Activated CD4-positive, CD25-positive, alpha-beta regulatory T cell treated with anti-CD3 and anti-CD28 coated beads, Interleukin-2, amount 50 U/mL, for 24 hours (primary cell): ENCODE measurements at regions not wholly inside any gene's neighbourhood (a gene's known extent, or its start where the extent isn't known, plus 50 kb on each side); places are given as distances from the start of the nearest gene placed in this dataset.

ENCODE experiments used
- ATAC-seq, 2 donors: fragments of 150-1000 bp; cut with Tn5 transposase; one replicate each; pipeline ENCODE4 v1.10.0; 2021; ENCODE audit warnings: mild to moderate bottlenecking in 1 of 2, moderate library complexity in 1 of 2

DNA sequence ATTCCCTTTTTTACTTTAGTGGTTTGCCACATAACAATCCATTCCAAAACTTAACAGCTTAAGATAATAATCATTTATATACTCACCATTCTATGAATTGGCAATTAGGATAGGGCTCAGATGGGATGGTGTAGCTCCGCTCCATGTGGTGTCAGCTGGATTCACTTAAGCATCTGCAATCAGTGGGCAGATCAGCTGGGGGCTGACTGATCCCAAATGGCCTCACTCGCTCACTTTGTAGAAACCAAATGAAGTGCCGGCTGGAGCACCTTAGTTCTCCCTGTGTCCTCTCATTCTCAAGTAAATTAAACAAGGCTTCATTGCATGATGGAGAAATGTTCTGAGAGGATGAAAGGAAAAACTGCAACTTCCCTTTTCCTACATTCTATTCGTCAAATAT is 161.4 kb downstream of the WT1 start:
- no peak for ATAC-seq

DNA sequence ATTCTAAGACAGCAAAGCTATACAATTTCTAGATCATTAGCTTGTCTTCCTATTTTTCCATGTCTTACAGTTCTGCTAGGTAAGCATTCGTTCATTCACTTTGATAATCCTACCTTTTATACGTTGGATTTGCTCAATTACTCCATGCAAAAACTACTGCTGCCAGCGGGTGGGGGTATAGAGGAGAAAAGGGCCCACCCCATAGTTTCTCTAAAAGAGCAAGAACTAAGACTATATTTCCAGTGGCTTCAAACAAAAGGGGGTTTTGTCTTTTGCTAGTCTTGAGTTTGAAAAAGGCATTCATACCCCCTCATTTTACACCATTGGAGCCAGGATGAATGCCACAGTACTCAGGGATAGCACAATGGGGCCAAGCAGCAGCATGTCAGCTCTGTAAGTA is 155.7 kb downstream of the WT1 start:
- ATAC-seq = no peak

DNA sequence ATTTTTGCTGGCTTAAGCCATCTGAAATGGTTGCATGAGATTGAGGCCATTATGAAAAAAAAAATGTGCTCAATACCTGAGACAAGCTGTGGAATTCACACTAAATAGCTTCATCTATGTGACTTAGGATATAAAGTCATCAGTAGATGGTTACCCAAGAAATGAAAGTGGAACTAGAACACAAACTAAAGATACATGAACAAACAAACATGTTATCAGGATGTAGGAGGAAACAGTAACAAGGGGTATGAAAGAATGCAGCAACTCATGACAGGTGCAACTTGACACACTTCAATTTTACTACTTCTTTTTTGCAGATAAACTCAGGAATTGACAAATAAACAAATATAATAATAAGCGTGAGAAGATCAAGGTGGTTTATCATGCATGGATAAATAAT is 155.0 kb downstream of the WT1 start:
- no peak for ATAC-seq

DNA sequence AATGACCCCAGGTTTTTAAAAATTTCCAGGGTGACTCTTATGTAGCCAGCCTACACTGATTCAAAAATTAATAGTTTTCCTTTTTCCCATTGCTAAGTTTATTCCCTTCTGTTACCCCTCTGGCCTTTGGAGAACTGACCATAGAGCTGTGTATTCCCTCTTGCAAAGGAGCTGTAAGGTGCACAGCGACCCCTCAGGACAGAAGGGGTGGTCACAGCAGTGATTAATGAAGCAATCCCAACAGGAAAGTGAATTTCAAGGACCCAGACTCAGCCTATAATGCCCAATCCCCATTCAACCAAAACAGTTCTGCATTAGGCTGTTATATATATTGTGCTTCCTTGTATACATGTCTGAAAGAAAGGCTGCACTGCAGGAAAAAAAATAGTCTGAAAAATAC is 147.1 kb downstream of the WT1 start:
- no peak for ATAC-seq

DNA sequence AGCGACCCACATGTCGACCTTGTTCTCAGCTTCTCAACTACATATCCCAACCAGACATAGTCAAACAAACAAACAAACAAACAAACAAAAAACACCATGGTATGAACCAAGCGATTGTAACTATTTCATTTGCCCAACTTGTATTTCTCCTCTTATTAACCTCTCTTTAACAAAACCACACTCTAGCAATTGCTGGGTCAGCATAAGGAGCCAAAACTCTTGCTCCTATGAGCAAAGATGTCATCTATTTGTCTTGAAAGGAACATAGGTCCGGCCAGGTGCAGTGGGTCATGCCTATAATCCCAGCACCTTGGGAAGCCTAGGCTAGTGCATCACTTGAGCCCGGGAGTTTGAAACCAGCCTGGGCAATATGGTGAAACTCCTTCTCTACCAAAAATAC is 145.6 kb downstream of the WT1 start:
- ATAC-seq = no peak

DNA sequence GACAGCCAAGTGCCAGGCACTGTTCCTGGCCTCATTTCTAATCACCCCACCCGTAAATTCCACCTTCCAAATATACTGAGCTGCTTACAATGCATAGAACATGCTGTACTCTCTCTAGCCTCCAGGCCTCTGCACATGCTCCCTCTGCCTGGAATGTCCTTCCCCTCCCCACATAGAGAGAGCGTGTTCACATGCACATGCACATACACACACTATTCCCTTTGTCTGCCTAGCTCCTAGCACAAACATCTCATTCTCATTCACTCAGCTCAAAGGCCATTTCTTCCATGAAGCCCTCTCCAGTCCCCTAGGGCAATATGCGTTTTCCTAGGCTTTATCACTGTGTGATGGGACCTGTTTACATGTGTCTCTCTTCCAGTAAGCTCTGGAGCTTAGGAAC is 144.6 kb downstream of the WT1 start:
- ATAC-seq = no peak

DNA sequence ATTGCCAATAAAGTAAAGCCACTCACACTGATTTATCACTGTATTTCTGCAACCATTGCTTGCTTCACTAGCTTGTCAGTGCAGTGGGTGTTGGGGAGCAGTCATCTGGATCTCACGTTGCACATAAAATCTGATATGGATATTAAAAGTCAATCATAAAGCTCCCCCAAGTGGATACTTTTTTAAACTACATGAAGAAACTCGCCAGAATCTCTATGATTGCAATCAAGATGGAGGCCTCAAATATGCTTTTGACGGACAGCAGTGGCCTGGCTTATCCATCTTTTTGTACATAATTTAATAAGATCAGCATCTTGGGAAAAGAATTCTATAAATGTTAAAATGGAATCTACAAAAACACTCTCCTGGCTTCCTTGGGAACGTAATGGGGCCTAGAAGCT is 137.7 kb downstream of the WT1 start:
- no peak for ATAC-seq

DNA sequence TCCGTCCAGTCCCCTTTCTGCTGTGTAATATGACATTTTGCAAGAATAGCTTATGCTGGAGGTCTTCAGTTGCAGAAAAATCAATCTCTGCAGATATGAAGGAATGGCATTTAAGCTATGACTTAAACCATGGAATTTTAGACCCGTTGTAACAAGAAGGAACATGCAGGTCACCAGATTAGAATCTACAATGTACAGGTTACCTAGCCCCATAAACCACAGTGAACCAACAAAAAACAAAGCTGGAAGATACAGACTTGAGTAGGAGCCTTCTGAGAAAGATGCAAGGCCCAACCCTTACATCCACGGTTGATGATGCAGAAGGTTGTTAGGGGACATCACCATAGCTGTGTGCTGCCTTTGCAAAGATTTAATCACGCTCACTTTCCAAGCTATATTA is 132.5 kb downstream of the WT1 start:
- no peak for ATAC-seq

DNA sequence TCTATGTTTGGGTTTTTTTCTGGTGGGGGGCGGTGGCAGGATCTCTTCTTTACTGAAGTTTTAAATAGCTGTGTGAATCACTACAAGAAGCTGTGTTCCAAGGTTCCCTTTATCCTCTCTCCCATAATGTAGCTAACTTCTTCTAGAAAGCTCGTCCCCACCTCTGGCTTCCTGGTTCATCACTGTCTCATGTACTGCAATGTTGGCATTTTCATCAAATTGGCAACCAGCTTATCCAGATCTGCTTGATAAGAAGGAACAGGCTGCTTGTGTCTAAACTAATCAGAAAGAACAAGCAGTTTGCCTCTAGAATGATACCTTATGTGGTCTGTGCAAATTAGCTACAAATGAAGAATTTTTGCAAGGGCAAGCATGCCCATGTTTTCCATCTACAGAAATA is 130.8 kb downstream of the WT1 start:
- no peak for ATAC-seq

DNA sequence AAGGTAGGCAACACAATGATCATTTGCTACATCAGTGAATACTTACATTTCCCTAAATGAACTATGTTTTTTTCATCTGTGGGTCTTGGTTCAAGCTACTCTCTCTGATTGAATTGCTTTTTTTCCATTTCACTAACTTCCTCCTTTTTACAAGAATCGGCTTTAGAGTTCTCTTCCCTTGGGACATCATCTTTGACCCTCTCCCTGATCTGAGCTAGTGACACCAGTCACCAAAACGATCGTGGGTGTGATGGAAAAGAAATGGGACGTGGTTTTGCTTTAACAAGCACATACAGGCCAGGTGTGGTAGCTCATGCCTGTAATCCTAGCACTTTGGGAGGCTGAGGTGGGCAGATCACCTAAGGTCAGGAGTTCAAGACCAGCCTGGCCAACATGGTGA is 129.9 kb downstream of the WT1 start:
- no peak for ATAC-seq

DNA sequence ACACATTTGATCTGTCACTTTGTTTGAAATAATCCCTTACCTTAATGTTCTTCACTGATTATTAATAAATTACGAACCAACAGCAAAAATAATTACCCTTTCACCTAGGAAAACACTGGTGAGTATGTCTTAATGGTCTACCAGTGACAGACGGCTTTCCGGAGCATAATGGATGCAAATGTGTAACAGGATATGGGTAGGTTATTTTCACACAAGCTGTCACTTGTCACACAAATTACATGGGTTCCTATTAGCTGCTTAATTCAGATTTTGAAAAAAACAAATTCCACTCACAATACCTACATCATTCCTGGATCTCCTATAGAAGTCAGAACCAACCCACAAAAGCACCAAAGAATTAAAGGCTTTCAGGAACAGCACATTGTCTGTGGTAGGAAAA is 127.9 kb downstream of the WT1 start:
- ATAC-seq = no peak

DNA sequence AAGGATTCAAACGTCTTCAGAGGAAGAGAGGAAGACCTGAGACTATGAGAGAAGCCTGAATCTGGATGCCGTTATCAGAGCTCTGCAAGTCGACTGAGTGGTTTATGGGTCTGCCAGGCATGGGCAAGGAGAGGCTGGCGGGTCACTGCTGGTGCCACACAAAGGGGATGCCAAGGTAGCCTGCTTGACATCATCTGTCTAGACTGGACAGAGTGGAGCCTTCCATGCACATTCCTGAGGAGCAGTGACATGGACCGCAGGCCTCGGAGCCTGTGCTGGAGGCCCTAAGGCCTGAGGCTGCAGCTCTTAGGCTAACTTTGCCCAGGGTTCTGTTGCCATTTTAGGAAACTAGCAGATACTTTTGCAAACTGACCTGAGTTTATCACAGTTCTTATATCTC is 127.4 kb downstream of the WT1 start:
- no peak for ATAC-seq

DNA sequence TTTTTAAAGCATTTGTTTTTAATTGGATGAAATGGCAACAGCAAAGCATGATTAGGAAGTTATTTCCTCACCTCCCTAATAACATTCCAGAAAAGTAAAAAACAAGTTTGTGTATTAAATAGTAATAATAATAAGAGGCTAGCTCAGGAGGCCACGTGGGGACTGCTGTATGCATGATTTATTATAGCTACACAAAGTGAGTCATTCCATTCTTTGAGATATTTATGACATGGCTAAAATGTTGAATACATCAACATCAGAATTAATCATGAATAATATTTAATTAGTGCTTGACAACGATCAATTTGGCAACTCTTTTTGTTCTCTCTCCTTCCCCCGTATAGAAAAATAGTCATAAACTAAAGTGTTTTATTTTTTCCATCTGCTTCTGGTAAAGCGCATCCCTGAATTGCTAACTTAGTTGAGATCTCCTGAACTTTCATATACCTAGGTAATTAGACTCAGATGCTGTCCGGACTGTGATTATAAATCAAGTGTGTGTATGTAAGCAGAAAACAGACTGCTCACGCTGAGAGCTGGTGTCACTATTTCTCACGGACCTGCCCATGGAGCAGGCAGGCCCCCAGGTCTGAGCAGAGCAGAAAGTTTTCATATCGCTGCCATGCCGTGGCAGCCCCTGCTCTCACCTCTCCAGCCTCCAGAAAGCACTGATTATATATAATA is 125.7 kb downstream of the WT1 start:
- no peak for ATAC-seq

DNA sequence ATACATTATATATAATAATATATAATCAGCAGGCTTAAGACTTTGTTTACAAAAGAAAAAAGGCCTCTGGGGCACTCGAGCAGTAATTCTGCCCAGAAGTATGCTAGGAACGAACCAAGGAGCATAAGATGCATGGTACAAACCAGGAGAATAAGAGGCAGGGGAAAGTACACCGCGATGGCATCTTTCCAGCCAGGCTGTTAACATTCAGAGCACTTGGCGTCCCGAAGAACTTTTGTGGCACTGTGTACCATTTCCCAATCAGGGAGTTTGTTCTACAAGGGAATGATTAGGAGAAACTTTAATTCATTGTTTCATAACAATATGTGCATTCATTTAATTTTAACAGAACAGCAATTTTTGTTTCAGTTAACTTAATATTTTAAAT is 125.1 kb downstream of the WT1 start:
- ATAC-seq = no peak

DNA sequence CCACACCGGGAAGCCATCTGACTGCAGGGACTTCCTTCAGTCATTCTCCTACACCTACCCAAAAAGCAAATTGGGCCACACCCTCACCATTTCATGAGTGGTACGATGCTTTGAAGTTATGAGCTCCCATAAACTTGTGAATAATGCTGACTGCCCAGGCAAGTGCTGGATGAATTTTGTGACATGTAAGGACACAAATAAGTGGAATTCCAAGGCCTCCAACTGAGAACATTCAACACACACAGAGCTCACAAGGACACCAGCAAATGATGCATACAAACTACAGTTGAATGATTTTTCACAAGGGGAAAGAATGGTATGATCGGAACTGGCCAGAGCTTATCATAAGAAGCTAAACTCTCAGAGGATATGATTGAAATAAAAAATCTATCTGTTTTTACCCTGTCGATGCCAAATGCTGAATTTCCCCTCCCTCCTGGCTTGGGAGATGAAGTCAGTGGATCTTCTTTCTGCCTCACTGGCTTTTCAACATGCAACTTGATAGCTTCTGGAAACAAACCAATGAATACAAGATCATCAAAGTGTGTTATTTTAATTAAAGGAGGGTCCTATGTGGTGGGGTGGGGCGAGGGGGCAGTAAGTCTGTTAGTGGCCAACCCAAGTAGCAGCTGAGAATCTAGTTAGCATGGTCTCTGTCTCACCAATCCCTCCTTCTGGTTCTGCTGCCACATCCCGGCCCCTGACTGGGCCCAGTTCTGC is 123.8 kb downstream of the WT1 start:
- no peak for ATAC-seq

DNA sequence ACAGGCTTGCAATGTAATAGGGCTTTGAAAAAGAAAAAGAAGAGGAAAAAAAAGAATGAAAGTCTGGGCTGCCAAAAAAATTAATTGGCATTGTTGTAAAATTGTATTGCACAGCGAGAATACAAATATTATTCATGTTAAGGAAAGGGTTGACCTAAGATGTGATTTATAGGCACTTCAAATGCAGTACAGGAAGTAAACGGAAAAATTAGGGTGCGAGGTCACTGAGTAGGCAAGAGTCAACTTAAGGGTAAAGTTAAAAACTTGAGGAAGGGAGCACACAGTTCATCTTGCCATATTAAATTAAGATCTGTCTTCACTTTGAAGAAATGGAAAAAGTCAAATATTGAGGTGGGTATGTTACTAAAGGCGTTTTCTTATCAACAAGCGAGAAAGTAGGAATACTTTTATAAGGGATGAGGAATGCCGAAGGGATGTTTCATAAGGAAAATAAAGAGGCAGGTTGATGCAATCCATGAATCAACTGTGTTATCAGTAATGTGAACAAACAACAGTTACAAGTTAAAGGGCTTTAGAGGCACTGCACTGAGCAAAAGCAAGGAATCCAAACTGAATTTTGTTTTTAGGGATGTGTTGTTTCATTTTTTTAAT is 123.0 kb downstream of the WT1 start:
- no peak for ATAC-seq

DNA sequence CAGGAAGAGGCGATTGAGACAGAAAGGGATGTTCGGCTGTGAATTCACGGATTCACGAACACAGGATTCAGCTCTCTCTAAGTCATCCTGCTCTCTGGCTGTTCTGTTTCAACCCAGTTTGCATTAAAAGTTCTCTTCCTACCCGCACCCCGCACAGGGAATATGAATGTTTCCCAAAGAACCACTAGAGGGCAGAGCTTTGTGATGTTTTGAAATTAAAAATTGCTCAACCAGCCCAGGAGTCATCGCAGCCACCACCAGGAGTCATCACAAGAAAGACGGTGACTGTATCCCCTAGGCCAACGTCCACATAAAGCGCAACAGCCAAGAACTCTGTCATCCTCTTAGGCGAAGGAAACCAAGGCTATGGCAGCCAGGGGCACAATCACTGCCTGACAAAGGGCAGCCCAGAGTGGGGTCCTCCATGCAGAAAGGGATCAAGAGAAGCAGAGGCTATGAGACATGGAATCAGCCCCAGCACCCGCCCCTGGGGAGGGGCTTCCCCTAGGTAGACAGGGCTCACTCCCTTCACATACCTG is 122.4 kb downstream of the WT1 start:
- ATAC-seq = peak; percentile 49 to 66

DNA sequence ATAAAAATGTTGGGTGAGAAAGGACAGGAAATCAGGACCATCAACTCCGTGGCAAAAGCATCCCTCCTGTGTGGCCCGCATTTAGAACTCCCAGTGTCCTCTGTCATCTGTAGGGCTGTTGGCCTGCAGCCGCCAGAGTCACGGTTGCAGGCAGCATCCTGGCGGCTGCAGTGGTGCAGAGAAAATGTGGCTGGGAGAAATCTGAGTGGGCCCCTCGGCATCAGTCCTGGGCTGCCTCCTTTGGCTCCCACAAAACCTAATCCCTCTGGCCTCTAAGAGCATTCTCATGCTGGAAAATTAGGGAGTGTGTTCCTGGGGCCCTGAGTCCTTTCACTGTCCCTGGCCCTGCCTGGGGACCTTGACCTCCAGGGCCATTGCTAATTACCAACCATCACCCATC is 121.9 kb downstream of the WT1 start:
- ATAC-seq = no peak

DNA sequence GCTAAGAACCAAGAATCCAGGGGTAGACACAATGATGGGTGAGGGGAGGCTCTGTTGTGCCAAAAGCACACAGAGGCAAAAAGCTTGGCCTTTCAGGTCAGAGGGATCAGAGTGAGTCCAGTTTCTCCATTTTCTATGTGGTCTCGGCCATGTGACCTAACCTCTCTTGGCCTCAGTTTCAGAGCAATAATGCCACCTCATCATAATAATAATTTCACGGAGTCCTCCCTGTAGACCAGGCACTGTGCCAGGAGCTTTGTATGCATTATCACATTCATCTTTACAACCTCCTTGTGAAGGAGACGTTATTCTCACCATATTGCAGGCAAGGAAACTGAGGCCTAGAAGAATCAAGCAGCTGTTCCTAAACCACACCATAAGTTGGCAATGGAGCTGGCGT is 120.2 kb downstream of the WT1 start:
- no peak for ATAC-seq

DNA sequence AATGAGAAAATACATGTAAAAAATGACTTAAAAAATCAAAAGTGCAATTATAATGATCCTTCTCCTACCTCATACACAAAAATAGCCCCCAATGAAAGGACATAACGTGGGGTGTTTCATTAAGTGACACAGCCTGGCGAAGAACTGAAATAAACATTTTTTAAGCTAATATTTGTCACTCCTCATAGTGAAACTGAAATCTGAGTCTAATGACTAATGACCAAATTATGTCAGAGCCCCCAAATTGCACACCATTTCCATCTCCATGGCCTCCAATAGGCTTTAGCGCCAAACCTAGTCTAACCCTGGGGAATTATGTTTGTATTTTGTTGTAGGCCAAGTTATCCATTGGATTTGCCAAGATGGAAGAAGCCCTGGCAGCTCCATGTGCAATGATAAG is 119.1 kb downstream of the WT1 start:
- ATAC-seq = no peak

DNA sequence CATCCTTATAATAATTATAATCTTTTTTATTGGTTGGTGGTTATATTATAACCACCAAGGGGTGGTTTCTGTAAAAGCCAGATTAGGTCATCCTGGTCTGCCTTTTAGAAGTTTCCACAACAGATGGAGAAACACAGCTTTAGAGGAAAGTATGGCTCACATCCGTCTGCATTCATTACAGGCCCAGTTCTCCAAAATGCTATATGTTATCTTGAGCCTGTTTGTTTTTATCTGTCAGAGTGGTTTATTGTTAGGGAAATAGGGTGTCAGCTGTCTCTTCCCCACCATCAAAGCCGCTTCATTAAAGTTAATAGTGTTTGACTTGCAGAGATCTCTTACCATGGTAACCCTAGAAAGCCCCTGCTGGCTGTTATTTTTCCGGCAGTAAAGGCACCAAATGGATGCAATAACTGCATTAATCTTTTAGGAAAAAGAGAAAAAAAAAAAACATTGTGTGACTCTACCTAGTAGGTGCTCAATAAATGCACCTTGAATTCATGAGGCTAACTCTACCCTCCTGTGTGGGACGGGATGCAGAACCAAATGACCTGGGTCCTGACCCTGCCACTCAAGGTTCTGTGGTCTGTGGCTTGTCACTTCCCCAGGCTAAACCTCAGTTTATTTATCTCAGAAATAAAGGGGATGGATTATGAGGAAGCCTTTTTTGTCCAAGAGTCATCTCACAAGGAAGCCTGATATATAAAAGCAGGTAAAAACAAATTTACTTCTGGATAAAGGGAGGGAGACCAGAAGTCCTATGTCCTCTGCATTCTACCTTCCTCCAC is 118.3 kb downstream of the WT1 start:
- no peak for ATAC-seq

DNA sequence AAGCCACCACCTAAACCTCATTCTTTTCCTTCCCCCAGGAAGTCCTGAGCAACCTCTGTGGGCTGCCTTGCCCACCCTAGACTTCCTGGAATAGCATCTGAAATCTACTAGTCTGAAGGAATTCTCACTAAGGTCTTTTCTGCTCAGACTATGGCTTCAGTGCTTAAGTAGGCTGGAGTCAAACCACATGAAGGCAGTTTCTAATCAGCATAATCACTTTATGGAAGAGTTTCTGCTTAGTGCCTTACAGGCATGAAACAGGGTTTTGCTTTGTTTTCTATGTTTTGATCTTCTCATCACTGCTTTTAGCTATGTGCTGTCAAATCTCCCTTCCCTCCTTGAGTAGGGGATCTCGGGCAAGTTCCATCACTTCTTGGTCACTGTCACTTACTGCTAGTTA is 117.7 kb downstream of the WT1 start:
- no peak for ATAC-seq
